PC-9 (cell line): ENCODE measurements at regions not wholly inside any gene's neighbourhood (a gene's known extent, or its start where the extent isn't known, plus 50 kb on each side); places are given as distances from the start of the nearest gene placed in this dataset.

ENCODE experiments used
- BruUV-seq: library from RNA; stranded (reverse); fragments of 400-500 nt; replicated peaks from 2 replicates; lab custom pipeline; 2021; lab: Mats Ljungman, UMichigan
- CTCF ChIA-PET: fragments of 300-600 bp; sonication (Branson Sonifier 250); formaldehyde crosslinking; loops from one replicate; lab custom pipeline; 2022; ENCODE audit warnings: antibody characterized with exemption; lab: Charles Lee
- POLR2A ChIA-PET: fragments of 300-600 bp; sonication (Branson Sonifier 250); formaldehyde crosslinking; loops from one replicate; lab custom pipeline; 2022; ENCODE audit warnings: antibody characterized with exemption; ENCODE audit not compliant: unreplicated experiment; lab: Charles Lee
- DNase-seq, 2 experiments: peaks; one replicate each; pipeline versions ENCODE4 v3.0.0 to v3.0.0-alpha.2; 2015 to 2022; ENCODE audit warnings: mixed read lengths in 1 of 2
- H2AFZ ChIP-seq: fragments of 200-600 bp; sonication (generic); 2 replicates; pipeline ENCODE4 v1.8.1; 2017; ENCODE audit warnings: antibody characterized with exemption
- H3F3A ChIP-seq: fragments of 200-600 bp; sonication (generic); 2 replicates; pipeline ENCODE4 v1.8.1; 2017; ENCODE audit warnings: antibody characterized with exemption, mild to moderate bottlenecking, low read depth; ENCODE audit not compliant: insufficient read depth
- H3K27ac ChIP-seq: fragments of 200-600 bp; sonication (generic); 2 replicates; pipeline ENCODE4 v1.6.1; 2016; ENCODE audit warnings: mixed run types
- H3K27me3 ChIP-seq: fragments of 200-600 bp; sonication (generic); 2 replicates; pipeline ENCODE4 v1.6.1; 2016; ENCODE audit warnings: low read depth, mixed run types; ENCODE audit not compliant: insufficient read depth
- H3K36me3 ChIP-seq: fragments of 200-600 bp; sonication (generic); 2 replicates; pipeline ENCODE4 v1.6.1; 2016; ENCODE audit warnings: low read depth, mixed run types
- H3K4me1 ChIP-seq: fragments of 200-600 bp; sonication (generic); replicated peaks from 2 replicates; pipeline ENCODE4 v1.6.1; 2016; ENCODE audit warnings: mixed run types; ENCODE audit not compliant: insufficient read depth
- H3K4me2 ChIP-seq: fragments of 200-600 bp; sonication (generic); 2 replicates; pipeline ENCODE4 v1.6.1; 2017; ENCODE audit warnings: mixed run types
- H3K4me3 ChIP-seq: fragments of 200-600 bp; sonication (generic); 2 replicates; pipeline ENCODE4 v1.6.1; 2016; ENCODE audit warnings: mixed run types
- H3K79me2 ChIP-seq: fragments of 200-600 bp; sonication (generic); 2 replicates; pipeline ENCODE4 v1.6.1; 2017; ENCODE audit warnings: low read depth, mixed run types
- H3K9me2 ChIP-seq: fragments of 200-600 bp; sonication (generic); 2 replicates; pipeline ENCODE4 v1.8.1; 2017; ENCODE audit warnings: mild to moderate bottlenecking; ENCODE audit not compliant: insufficient read depth
- H3K9me3 ChIP-seq: fragments of 200-600 bp; sonication (generic); 2 replicates; pipeline ENCODE4 v1.8.1; 2016; ENCODE audit warnings: low read depth; ENCODE audit not compliant: insufficient read depth
- H4K20me1 ChIP-seq: fragments of 200-600 bp; sonication (generic); 2 replicates; pipeline ENCODE4 v1.8.1; 2017; ENCODE audit not compliant: insufficient read depth
- EZH2 ChIP-seq: fragments of 200-600 bp; sonication (generic); IDR thresholded peaks from 2 replicates; pipeline ENCODE4 v1.8.0; 2017; ENCODE audit warnings: antibody characterized with exemption, low read depth
- intact Hi-C: fragments of 100-400 bp; cut with micrococcal nuclease; formaldehyde crosslinking; loops from one replicate; pipeline ENCODE4 v1.10.0; 2022; ENCODE audit not compliant: unreplicated experiment
- TF ChIP-seq, protein P1 (sequence below): fragments of 200-600 bp; sonication (generic); conservative IDR thresholded peaks from 2 replicates; pipeline ENCODE4 v1.6.1; 2017; ENCODE audit warnings: mixed run types, antibody characterized with exemption, mild to moderate bottlenecking, moderate library complexity

DNA sequence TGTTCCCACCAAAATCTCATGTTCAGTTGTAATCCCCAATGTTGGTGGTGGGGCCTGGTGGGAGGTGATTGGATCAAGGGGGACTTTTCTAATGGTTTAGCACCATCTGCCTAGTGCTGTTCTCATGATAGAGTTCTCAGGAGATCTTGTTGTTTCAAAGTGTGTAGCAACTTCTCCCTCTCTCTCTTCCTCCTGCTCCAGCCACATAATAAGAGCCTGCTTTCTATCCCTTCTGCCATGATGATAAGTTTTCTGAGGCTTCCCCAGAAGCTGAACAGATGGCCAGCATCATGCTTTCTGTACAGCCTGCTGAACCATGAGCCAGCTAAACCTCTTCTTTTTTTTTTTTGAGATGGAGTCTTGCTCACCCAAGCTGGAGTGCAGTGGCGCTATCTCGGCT lies 910.6 kb downstream of the KCNMA1 start:
- no peak for TF ChIP-seq EZH2
- TF ChIP-seq, protein P1, sequence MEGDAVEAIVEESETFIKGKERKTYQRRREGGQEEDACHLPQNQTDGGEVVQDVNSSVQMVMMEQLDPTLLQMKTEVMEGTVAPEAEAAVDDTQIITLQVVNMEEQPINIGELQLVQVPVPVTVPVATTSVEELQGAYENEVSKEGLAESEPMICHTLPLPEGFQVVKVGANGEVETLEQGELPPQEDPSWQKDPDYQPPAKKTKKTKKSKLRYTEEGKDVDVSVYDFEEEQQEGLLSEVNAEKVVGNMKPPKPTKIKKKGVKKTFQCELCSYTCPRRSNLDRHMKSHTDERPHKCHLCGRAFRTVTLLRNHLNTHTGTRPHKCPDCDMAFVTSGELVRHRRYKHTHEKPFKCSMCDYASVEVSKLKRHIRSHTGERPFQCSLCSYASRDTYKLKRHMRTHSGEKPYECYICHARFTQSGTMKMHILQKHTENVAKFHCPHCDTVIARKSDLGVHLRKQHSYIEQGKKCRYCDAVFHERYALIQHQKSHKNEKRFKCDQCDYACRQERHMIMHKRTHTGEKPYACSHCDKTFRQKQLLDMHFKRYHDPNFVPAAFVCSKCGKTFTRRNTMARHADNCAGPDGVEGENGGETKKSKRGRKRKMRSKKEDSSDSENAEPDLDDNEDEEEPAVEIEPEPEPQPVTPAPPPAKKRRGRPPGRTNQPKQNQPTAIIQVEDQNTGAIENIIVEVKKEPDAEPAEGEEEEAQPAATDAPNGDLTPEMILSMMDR = no peak
- DNase-seq = no peak
- ChIA-PET CTCF (no interaction called here), POLR2A (no interaction called here)
- H3K36me3 ChIP-seq = no peaks in the 10 kb centered on the region
- H3K9me3 ChIP-seq = no peaks in the 10 kb centered on the region
- H3F3A ChIP-seq = no peaks in the 10 kb centered on the region
- H3K27me3 ChIP-seq = peaks cover 38% of the 10 kb centered on the region; the same call in 1 of the 2 replicates
- H3K79me2 ChIP-seq = no peaks in the 10 kb centered on the region
- BruUV-seq = no TSS peak
- no peaks in the 10 kb centered on the region for H4K20me1 ChIP-seq
- H3K27ac ChIP-seq = no peak overlapping the region
- no peak overlapping the region for H2AFZ ChIP-seq
- intact Hi-C loops = no loop called here
- no peak overlapping the region for H3K4me2 ChIP-seq
- H3K9me2 ChIP-seq = no peaks in the 10 kb centered on the region
- H3K4me3 ChIP-seq = no peak overlapping the region
- H3K4me1 ChIP-seq = no peaks in the 10 kb centered on the region

DNA sequence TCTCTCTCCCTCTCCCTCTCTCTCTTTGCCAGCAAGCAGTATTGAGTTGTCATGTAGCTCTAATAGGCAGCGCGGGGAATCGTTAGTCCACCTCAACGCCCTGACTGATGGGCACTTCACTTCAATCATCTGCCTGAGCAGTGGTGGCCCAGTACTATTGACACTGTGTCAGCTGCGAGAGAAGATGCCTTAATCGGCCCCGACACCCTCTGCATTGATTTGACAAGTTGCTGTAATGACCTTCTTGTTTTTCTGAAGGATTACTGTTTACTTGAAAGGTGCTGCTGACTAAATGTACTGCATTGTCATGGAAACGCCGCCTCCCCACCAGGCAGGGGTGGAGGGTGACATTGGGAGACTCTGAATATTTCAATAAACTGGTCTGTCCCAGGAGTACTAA lies 913.8 kb downstream of the KCNMA1 start:
- Histone ChIP-seq H3K36me3 (no peaks in the 10 kb centered on the region), H4K20me1 (no peaks in the 10 kb centered on the region), H2AFZ (no peak overlapping the region), H3K27ac (no peak overlapping the region), H3K9me3 (no peaks in the 10 kb centered on the region), H3K27me3 (peaks cover 27% of the 10 kb centered on the region; the same call in 1 of the 2 replicates), H3K9me2 (no peaks in the 10 kb centered on the region), H3K79me2 (no peaks in the 10 kb centered on the region), H3F3A (no peaks in the 10 kb centered on the region), H3K4me3 (no peak overlapping the region), H3K4me2 (no peak overlapping the region), H3K4me1 (no peaks in the 10 kb centered on the region)
- DNase-seq = no peak
- intact Hi-C loops = no loop called here
- ChIA-PET POLR2A (no interaction called here), CTCF (no interaction called here)
- no TSS peak for BruUV-seq
- TF ChIP-seq EZH2 = no peak
- TF ChIP-seq, protein P1 = no peak

DNA sequence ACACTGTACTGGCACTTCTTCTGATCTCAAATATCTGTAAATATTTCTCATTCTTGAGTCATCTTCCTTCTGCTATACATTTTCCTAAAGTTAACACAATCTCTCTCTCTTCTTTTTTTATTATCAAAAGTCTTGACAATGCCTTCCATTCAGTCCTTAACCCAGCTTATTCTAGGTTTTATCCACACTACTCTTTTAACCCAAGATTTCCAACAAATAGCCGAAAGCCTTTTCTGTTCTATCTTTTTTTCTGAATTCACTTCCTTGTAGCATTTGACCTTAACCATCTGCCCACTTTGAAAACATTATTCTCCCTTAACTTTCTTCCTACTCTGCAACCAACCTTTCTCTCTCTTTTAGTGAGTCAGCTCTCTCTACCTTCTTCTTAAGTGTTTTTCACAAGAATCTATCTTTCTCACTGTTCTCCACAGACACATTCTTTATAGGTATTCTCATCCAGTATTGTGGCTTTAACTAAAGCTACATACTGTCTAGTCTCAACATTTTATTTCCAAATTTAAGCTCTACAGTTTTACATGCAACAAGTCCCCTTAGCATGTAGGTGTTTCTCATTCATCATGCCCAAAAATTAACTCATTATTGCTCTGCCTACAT lies 915.6 kb downstream of the KCNMA1 start:
- TF ChIP-seq, protein P1 = no peak
- TF ChIP-seq EZH2 = no peak
- Histone ChIP-seq H3K27me3 (peaks cover 10% of the 10 kb centered on the region; the same call in 1 of the 2 replicates), H3K4me1 (no peaks in the 10 kb centered on the region), H3K4me2 (no peak overlapping the region), H4K20me1 (no peaks in the 10 kb centered on the region), H3F3A (no peaks in the 10 kb centered on the region), H3K27ac (no peak overlapping the region), H3K36me3 (no peaks in the 10 kb centered on the region), H2AFZ (no peak overlapping the region), H3K79me2 (no peaks in the 10 kb centered on the region), H3K4me3 (no peak overlapping the region), H3K9me2 (no peaks in the 10 kb centered on the region), H3K9me3 (no peaks in the 10 kb centered on the region)
- intact Hi-C loops = no loop called here
- ChIA-PET POLR2A (no interaction called here), CTCF (no interaction called here)
- no peak for DNase-seq
- no TSS peak for BruUV-seq
